Renal cortex interstitium (tissue), 11 donors: ENCODE measurements at regions not wholly inside any gene's neighbourhood (a gene's known extent, or its start where the extent isn't known, plus 50 kb on each side); places are given as distances from the start of the nearest gene placed in this dataset.
"Not testable (repeated sequence)": the region's sequence is repeated elsewhere in the genome, so short reads cannot be mapped to it uniquely, and the experiment has no call there.

Experiments
- DNase-seq, 11 donors: peaks; one replicate each; pipeline ENCODE4 v3.0.0-alpha.2; 2013; ENCODE audit warnings: low read depth in 9 of 11, low spot score in 4 of 11; ENCODE audit errors: extremely low read depth in 1 of 11

GRCh38 chr15:31500766-31501449, 174.3 kb downstream of the KLF13 start:
- no peak for DNase-seq

DNA sequence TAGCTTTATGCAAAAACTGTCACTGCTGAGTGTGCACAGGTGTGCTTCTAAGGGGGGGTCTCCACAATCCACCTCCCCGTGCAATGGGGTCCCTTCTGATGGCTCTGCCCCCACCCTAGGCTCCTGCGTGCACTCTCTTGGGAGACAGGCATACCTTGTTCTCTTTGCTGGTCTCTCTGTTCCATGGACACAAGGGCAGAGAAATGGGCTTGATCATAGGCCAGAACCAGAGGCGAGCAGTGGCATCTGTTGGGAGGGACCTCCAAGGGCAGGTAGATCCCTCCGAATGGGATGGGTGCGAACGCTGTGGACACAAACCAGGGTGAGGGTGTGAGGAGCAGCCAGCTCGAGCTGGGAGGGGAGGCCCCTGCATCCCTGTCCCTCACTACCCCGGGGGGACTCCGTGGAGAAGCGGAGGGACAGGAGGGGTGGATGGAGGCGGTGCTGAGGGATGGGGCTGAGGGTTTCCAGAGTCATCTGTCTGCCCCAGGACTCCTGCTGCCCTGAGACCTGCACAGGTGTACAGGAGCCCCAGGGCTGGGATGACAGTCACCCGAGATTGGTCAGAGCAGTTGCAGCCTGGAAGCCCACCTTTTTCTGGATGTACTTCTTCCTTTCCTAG, 175.0 kb downstream of the KLF13 start:
- no peak for DNase-seq

- no peak for DNase-seq
Measured at GRCh38 chr15:31502541-31503229, 176.1 kb downstream of the KLF13 start.

GRCh38 chr15:31503256-31503655, 176.6 kb downstream of the KLF13 start:
- no peak for DNase-seq

GRCh38 chr15:31503758-31504461, 177.3 kb downstream of the KLF13 start:
- DNase-seq: no peak

- DNase-seq: no peak
Measured at GRCh38 chr15:31504462-31504839, 177.8 kb downstream of the KLF13 start.

DNA sequence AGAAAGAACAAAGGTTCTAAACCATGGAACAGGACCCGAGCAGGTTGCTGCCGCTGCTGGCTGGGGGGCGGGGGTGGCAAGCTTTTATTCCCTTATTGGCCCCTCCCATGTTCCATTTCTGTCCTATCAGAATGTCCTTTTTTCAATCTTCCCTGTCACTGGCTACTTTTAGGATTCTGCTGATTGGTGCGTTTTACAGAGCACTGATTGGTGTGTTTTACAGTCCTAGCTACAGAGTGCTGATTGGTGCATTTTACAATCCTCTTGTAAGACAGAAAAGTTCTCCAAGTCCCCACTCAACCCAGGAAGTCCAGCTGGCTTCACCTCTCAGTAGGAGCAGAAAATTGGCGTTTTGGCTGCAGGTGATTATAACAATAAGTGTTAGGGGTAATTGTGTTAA, 180.9 kb downstream of the KLF13 start:
- DNase-seq: not testable (repeated sequence)

DNA sequence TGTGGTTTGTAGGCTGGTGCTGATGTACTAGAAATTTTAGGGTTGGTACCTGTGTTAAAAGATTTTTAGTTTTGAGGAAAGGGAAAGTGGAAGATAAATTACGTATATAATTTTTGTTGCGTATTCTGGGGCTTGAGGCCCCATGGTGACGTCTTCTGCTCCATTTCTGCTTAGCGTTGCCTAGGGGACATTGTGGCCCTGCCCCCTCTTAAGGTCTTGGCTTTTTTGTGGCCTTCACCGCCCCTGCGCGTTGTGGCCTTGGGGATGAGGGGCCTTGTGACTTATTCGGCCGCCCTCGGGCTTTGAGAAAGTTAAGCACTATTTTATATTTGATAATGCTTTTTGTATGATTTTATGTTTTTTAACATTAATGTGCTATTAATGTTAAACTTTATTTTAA, 182.0 kb downstream of the KLF13 start:
- DNase-seq: no peak

DNA sequence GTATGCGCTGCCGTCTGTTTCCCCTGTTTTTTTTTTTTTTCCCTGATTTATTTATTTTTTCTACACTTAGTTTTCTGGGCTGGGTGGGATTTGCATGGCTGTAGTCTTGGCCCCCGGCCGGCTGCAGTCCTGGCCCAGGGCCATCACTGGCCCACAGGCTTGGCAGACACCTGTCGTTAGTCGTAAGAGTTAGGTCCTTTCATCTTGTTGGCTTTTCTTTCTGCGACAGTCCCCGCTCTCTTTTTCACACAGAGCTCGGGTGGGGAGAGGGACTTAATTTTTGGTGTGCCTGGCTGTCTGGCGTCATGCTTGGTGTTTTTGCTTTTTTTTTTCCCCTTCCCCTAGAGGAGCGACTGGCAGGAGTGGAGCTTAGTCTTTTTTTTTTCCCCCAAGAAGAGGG, 183.4 kb downstream of the KLF13 start:
- DNase-seq: no peak

DNA sequence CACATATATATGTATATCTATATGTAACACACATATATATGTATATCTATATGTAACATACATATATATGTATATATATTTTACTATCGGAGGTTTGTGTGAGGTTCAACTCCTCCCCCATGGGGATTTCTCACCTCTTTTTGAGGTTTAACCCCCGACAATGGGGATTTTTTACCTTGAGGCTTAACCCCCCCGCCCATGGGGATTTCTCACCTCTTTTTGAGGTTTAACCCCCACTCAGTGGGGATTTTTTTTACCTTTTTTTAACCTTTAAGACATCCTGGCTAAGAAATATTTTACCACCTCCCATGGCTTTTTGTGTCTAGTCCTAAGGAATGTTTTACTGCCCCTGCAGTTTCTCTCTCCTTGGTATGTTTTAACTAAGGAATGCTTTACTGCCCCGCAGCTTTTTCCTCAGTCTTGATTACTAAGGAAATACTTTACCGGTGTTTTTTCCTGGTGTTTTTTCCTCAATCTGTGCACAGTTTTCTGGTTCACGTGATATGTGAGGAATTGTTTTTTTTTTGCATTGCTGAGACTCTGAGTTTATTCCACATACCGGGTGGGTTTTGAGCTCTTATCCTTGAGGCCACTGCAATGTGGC, 185.2 kb downstream of the KLF13 start:
- DNase-seq: no peak

GRCh38 chr15:31513178-31513577, 186.5 kb downstream of the KLF13 start:
- DNase-seq: no peak

DNA sequence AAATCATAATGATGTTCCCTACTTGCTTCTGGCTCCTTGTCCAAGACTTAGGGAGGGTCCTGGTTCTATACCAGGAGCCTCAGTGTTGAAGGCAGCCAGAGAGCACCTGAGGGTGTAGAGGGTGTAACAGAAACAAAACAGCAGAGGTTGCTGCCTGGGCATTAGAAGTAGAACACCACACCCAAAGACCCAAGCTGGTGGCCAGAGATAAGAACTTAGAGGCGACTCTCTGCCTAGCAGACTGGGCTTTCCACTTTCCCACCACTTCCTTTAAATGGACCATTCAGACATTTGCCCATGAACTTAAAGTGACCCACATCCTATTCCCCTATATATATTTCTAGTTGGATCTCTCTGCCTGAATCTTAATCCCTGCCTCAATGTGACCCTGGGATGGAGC, 189.8 kb downstream of the KLF13 start:
- DNase-seq: no peak

DNA sequence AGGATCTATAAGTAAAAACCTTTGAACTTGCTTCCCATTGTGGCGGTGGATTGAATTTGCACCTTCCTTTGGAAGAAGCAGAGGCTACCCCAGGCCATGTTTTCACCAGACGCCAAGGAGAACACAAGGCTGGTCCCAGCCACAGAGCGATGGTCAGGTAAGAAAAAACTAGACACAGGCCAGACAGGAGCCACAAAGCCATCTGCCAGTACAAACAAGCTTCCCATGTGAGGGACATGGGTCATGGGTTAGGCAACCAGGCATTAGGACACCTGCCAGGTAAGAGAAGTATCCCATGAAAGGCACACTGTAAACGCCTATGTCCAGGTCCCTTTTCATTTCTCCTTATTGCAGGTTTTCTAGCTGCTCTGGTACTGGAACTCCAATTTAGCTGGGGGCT, 190.2 kb downstream of the KLF13 start:
- no peak for DNase-seq

- DNase-seq: no peak
Measured at GRCh38 chr15:31517711-31518110, 191.1 kb downstream of the KLF13 start.

- no peak for DNase-seq
Measured at GRCh38 chr15:31522028-31522427, 195.4 kb downstream of the KLF13 start.

DNA sequence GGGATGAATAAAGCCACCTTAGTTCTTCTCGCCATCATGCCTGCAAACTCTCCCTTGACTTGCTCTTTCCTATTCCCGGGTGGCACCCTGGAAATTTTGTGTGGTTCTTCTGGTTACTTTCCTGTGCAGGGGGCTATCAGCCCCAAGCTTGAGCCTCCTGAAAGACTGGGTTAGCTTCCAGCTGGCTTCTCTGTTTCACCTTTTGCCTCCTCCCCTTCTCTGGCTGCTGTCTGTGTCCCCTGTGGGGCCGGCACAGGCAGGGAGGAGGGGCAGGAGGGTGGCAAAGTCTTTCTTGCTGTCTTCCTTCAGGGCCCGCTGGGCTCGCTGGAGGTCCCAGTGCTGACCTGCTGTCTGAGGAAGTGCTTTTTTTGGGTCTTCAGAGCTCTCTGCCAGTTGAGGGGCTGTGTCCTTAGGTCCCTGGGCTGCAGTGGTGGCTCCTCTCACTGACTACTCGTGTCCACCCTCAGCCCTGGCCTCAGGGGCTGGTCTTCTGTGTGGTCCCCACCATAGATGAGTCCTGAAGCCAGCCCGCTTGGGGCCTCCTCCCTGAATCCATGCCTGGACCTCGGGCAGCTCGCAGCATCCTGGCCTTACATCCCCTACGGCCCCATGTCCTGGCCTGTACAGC, 196.5 kb downstream of the KLF13 start:
- DNase-seq: no peak

DNA sequence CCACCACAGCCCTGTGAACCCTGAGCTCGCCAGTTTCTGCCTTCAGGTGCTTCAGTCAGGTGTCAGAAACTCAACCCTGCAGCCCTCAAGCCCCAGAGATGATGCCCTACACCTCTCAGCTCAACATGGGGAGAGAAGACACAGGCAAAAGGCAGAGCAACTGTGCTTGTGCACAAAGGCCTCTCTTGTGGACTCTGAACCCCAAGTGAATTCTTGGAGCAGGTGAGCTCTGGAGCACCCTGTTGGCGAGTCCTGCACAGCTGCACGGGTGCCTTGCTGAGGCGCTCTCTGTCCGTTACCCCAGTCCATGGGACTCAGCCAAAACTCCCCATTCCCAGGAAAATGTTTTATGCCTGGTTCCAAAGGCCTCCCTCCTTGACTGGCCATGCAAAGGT, 197.0 kb downstream of the KLF13 start:
- no peak for DNase-seq

DNA sequence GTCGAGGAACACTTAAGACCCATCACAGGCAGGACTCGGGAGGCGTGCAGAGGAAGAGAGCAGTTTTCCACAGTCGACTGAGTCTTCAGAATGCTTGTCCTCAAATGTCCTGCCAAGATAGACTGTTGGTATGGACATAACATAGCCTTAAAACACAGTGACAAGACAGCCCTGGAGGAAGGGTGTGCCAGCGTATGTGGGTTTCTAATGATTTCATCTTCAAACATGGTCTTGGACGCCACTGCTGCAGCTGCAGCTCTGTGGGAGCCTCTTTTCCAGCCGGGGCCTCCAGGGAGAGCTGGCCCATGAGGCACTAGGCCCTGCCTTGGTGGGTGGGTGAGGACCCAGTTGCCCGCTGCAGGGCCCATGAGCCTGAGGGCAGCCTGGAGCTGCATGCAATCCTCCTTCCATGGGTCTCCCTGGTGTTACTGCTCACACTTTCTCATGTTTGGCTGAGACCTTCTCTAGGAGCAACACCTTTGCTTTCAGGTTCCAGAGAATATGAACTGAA, 198.6 kb downstream of the KLF13 start:
- DNase-seq: no peak
